Activated naive CD4-positive, alpha-beta T cell treated with anti-CD3 and anti-CD28 coated beads for 36 hours (primary cell): ENCODE measurements at regions not wholly inside any gene's neighbourhood (a gene's known extent, or its start where the extent isn't known, plus 50 kb on each side); places are given as distances from the start of the nearest gene placed in this dataset.

Experiments
- CTCF ChIA-PET: fragments of 350-600 bp; sonication (Branson Sonifier 250); formaldehyde crosslinking; loops from one replicate; lab custom pipeline; 2021; ENCODE audit warnings: antibody characterized with exemption; lab: Charles Lee
- DNase-seq: peaks from one replicate; pipeline ENCODE4 v3.0.0-alpha.2; 2020
- H3K27ac Mint-ChIP-seq: one replicate; pipeline ENCODE4 v1.8.0; 2021; ENCODE audit warnings: mild to moderate bottlenecking, mixed read lengths
- H3K27me3 Mint-ChIP-seq: one replicate; pipeline ENCODE4 v1.8.0; 2021; ENCODE audit warnings: low read depth, mixed read lengths
- H3K36me3 Mint-ChIP-seq: one replicate; pipeline ENCODE4 v1.8.0; 2021; ENCODE audit warnings: low read depth, mixed read lengths
- H3K4me1 Mint-ChIP-seq: one replicate; pipeline ENCODE4 v1.8.0; 2021; ENCODE audit warnings: low read depth, mixed read lengths
- H3K4me3 Mint-ChIP-seq: one replicate; pipeline ENCODE4 v1.8.0; 2021; ENCODE audit warnings: mild to moderate bottlenecking, moderate library complexity, mixed read lengths
- H3K9me3 Mint-ChIP-seq: one replicate; pipeline ENCODE4 v1.8.0; 2021; ENCODE audit warnings: mixed read lengths
- intact Hi-C: fragments of 100-400 bp; cut with micrococcal nuclease; formaldehyde crosslinking; loops from one replicate; pipeline ENCODE4 v1.15.1; 2023

DNA sequence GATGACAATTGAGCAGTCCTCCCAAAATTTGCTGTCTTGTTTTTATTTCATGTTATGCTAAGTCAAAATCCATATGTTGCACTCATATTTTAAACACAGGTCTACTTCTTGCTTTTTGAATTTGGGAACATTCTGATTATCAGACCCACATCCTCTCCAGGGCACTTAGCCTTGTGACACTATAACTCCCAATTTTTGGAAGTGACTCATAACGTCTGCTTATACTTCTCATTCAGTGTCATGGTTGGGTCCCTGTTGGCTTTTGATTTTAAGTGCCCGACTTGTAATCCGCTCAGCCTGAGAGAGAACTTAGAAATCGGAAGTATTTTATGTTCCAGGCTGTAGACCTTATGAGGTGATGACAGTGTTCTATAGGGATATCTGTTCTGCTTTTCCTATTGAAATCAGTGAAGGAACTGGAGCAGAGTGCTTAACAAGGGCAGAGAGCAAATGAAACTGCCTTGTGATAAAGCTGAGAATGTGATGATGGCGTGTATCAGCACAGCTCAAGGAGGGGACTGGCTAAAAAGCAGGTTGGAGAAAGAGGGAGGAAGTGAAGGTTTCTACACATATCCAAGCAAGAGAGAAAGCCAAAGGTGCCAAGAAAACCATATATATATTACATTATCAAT, 136.0 kb downstream of the HLX start:
- H3K27ac Mint-ChIP-seq = no peak overlapping the region
- H3K9me3 Mint-ChIP-seq = no peaks in the 10 kb centered on the region
- DNase-seq = no peak
- H3K4me3 Mint-ChIP-seq = no peak overlapping the region
- intact Hi-C loops = no loop called here
- H3K27me3 Mint-ChIP-seq = peaks cover 9% of the 10 kb centered on the region
- no peaks in the 10 kb centered on the region for H3K36me3 Mint-ChIP-seq
- no peaks in the 10 kb centered on the region for H3K4me1 Mint-ChIP-seq
- CTCF ChIA-PET = no interaction called here

- DNase-seq = no peak
- Mint-ChIP-seq H3K4me3 (no peak overlapping the region), H3K27me3 (peaks cover 5% of the 10 kb centered on the region), H3K36me3 (no peaks in the 10 kb centered on the region), H3K9me3 (no peaks in the 10 kb centered on the region), H3K4me1 (no peaks in the 10 kb centered on the region), H3K27ac (no peak overlapping the region)
- CTCF ChIA-PET = no interaction called here
- intact Hi-C loops = no loop called here
Observed at GRCh38 chr1:221016751-221017150, 137.5 kb downstream of the HLX start.

DNA sequence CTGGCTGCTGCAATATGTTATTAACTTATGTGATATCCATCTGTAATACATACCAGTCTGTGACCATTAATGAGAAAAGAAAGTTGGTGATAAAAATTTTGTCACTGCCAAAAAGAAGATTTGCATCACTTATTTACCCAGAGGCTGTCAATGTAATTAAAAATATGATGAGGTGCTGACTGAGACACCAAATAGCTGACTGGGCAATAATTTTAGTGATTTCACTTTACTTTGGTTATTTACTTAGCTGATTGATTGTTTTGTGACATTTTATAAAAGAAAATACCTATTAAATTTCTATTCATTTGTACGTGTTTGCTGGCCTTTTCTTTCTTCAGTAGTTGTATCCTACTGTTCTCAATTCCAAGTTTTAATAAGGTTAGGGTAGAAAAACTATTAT, 139.2 kb downstream of the HLX start:
- intact Hi-C loops = no loop called here
- CTCF ChIA-PET = no interaction called here
- Mint-ChIP-seq H3K9me3 (no peaks in the 10 kb centered on the region), H3K27me3 (peaks cover 4% of the 10 kb centered on the region), H3K36me3 (no peaks in the 10 kb centered on the region), H3K27ac (no peak overlapping the region), H3K4me1 (no peaks in the 10 kb centered on the region), H3K4me3 (no peak overlapping the region)
- no peak for DNase-seq

GRCh38 chr1:221022331-221022730, 143.1 kb downstream of the HLX start:
- no peaks in the 10 kb centered on the region for H3K9me3 Mint-ChIP-seq
- no peaks in the 10 kb centered on the region for H3K27me3 Mint-ChIP-seq
- H3K27ac Mint-ChIP-seq = no peak overlapping the region
- no peak overlapping the region for H3K4me3 Mint-ChIP-seq
- H3K36me3 Mint-ChIP-seq = no peaks in the 10 kb centered on the region
- intact Hi-C loops = no loop called here
- DNase-seq = no peak
- H3K4me1 Mint-ChIP-seq = no peaks in the 10 kb centered on the region
- CTCF ChIA-PET = no interaction called here

- CTCF ChIA-PET = no interaction called here
- Mint-ChIP-seq H3K27ac (no peak overlapping the region), H3K4me3 (no peak overlapping the region), H3K27me3 (no peaks in the 10 kb centered on the region), H3K9me3 (no peaks in the 10 kb centered on the region), H3K36me3 (no peaks in the 10 kb centered on the region), H3K4me1 (no peaks in the 10 kb centered on the region)
- intact Hi-C loops = no loop called here
- no peak for DNase-seq
Observed at GRCh38 chr1:221023482-221023881, 144.2 kb downstream of the HLX start.

DNA sequence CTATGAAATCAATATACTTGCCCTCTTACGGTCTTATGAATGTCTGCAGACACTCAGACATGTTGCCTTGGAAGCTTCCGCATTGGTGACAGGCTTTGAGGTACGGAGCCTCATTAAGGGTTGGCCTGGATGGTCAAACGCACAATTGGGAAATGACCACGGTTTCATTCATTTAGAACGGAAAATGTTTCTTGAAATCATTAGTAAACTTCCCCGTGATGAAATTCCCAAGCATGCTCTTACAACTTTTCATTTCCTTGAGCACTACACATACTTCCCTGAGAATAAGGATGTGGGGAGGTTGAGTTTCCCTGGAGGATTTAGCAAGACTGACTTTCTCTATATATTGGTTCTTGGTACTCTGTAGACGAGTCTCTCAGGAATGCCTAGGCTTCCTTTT, 146.3 kb downstream of the HLX start:
- no peaks in the 10 kb centered on the region for H3K4me1 Mint-ChIP-seq
- no peaks in the 10 kb centered on the region for H3K36me3 Mint-ChIP-seq
- intact Hi-C loops = no loop called here
- no peaks in the 10 kb centered on the region for H3K9me3 Mint-ChIP-seq
- DNase-seq = no peak
- H3K27ac Mint-ChIP-seq = no peak overlapping the region
- H3K27me3 Mint-ChIP-seq = no peaks in the 10 kb centered on the region
- CTCF ChIA-PET = interaction anchor here (1.5 kb wide), 1 partner anchor 9 kb away, joined by 4 read pairs; no protein-coding TSS in a partner anchor
- H3K4me3 Mint-ChIP-seq = no peak overlapping the region

DNA sequence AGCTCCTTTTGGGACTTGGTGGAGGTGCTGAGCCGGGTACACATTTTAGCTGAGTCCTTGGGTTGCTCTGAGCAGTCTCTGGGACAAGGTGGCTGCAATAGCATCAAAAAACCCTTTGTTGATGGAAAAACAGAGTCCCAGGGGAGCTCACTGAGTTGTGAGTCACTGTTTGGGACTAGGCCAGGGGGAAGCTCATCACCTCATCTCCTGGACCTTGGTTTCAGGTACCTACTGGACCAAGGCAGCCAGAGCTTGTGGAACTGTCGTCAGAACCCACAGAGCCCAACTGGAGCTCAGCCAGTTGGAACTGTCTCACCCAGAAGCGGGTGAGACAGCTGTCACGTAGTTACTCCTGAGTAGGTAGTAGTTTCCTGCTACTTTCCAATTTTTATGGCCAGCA, 146.7 kb downstream of the HLX start:
- intact Hi-C loops = no loop called here
- Mint-ChIP-seq H3K9me3 (no peaks in the 10 kb centered on the region), H3K36me3 (no peaks in the 10 kb centered on the region), H3K4me1 (no peaks in the 10 kb centered on the region), H3K27me3 (no peaks in the 10 kb centered on the region), H3K4me3 (no peak overlapping the region), H3K27ac (no peak overlapping the region)
- CTCF ChIA-PET = interaction anchor here (1.5 kb wide), 1 partner anchor 9 kb away, joined by 4 read pairs; no protein-coding TSS in a partner anchor
- no peak for DNase-seq

DNA sequence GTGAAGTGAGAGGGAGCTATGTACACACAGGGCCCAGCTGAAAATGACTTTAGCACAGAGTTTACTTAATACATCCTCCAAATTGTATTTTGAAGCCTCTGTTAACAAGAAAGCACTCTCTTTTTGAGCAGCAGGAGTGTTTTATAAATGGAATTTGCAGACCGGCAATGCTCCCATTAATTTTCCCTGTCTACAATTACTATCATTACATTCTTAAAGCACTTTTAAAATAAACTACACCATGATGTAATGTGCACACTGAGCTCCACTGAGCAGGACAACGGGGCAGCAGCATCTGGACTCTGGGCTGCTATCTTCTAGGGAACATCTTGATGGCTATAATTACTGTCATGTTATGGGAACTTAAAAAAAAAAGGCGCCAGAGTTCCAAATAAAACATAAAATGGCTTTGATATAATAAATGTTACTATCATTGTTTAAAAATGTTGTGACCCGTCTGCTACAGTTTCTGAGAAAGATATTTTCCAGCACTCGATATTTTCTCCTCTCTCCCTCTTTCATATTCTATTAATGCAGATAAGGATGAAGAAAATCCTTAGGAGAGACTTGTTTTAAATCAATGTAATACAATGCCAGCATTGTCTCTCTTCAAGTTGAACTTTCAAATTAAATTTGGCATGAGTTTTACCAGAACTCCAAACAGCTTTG, 150.9 kb downstream of the HLX start:
- Mint-ChIP-seq H3K9me3 (no peaks in the 10 kb centered on the region), H3K27me3 (no peaks in the 10 kb centered on the region), H3K36me3 (no peaks in the 10 kb centered on the region), H3K4me1 (no peaks in the 10 kb centered on the region), H3K4me3 (no peak overlapping the region), H3K27ac (no peak overlapping the region)
- no peak for DNase-seq
- CTCF ChIA-PET = no interaction called here
- intact Hi-C loops = no loop called here

- H3K4me1 Mint-ChIP-seq = no peaks in the 10 kb centered on the region
- no peaks in the 10 kb centered on the region for H3K27me3 Mint-ChIP-seq
- H3K27ac Mint-ChIP-seq = no peak overlapping the region
- no peaks in the 10 kb centered on the region for H3K36me3 Mint-ChIP-seq
- H3K4me3 Mint-ChIP-seq = no peak overlapping the region
- CTCF ChIA-PET = no interaction called here
- no peak for DNase-seq
- H3K9me3 Mint-ChIP-seq = no peaks in the 10 kb centered on the region
- intact Hi-C loops = no loop called here
Observed at GRCh38 chr1:221030990-221031389, 151.7 kb downstream of the HLX start.

- no peaks in the 10 kb centered on the region for H3K9me3 Mint-ChIP-seq
- intact Hi-C loops = no loop called here
- no peaks in the 10 kb centered on the region for H3K4me1 Mint-ChIP-seq
- H3K36me3 Mint-ChIP-seq = no peaks in the 10 kb centered on the region
- H3K27ac Mint-ChIP-seq = no peak overlapping the region
- no peaks in the 10 kb centered on the region for H3K27me3 Mint-ChIP-seq
- CTCF ChIA-PET = no interaction called here
- no peak overlapping the region for H3K4me3 Mint-ChIP-seq
- DNase-seq = no peak
Observed at GRCh38 chr1:221031458-221032203, 152.4 kb downstream of the HLX start.

DNA sequence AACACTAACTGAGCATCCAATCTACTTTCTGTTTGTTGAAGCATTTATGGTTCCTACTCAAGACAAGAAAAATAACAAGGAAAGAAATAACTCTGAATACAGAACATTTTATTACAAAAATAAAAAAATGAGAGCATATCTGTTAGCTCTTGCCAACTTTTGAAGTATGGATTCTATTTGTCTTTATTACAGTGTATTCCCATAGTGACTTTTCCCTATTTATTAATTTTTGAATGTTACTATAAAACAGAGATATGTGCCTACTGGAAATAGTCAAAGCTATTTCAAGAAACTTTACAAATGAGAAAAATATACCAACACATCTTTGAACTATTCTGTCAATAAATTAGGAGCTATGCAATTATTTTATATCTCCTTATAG, 153.0 kb downstream of the HLX start:
- H3K9me3 Mint-ChIP-seq = no peaks in the 10 kb centered on the region
- H3K4me3 Mint-ChIP-seq = no peak overlapping the region
- no peaks in the 10 kb centered on the region for H3K27me3 Mint-ChIP-seq
- intact Hi-C loops = no loop called here
- CTCF ChIA-PET = no interaction called here
- no peaks in the 10 kb centered on the region for H3K4me1 Mint-ChIP-seq
- no peak for DNase-seq
- H3K36me3 Mint-ChIP-seq = no peaks in the 10 kb centered on the region
- H3K27ac Mint-ChIP-seq = no peak overlapping the region

- intact Hi-C loops = no loop called here
- Mint-ChIP-seq H3K27ac (no peak overlapping the region), H3K4me3 (no peak overlapping the region), H3K4me1 (no peaks in the 10 kb centered on the region), H3K36me3 (no peaks in the 10 kb centered on the region), H3K27me3 (no peaks in the 10 kb centered on the region), H3K9me3 (no peaks in the 10 kb centered on the region)
- no peak for DNase-seq
- CTCF ChIA-PET = no interaction called here
Observed at GRCh38 chr1:221032637-221033280, 153.5 kb downstream of the HLX start.
